PC-3 (cell line): ENCODE measurements at regions not wholly inside any gene's neighbourhood (a gene's known extent, or its start where the extent isn't known, plus 50 kb on each side); places are given as distances from the start of the nearest gene placed in this dataset.

Experiments
- CTCF ChIP-seq: fragments of 300-600 bp; sonication (generic); conservative IDR thresholded peaks from 2 replicates; pipeline ENCODE4 v1.5.1; 2017; ENCODE audit warnings: antibody characterized with exemption, low read depth, mild to moderate bottlenecking, low read length
- EZH2 ChIP-seq: fragments of 300-600 bp; sonication (generic); IDR thresholded peaks from one replicate; pipeline ENCODE4 v1.6.1; 2017; ENCODE audit warnings: antibody characterized with exemption, mild to moderate bottlenecking, low read length; ENCODE audit not compliant: unreplicated experiment

GRCh38 chr7:145848691-145849090, 267.9 kb upstream of the CNTNAP2 start:
- peak; percentile 69 for TF ChIP-seq CTCF
- no peak for TF ChIP-seq EZH2
